Left forelimb (tissue), 1 donor: ENCODE measurements at regions not wholly inside any gene's neighbourhood (a gene's known extent, or its start where the extent isn't known, plus 50 kb on each side); places are given as distances from the start of the nearest gene placed in this dataset.
"Not testable (repeated sequence)": the region's sequence is repeated elsewhere in the genome, so short reads cannot be mapped to it uniquely, and the experiment has no call there.

Experiments used
- DNase-seq: peaks from one replicate; pipeline ENCODE4 v3.0.0-alpha.2; 2018; ENCODE audit warnings: low spot score

DNA sequence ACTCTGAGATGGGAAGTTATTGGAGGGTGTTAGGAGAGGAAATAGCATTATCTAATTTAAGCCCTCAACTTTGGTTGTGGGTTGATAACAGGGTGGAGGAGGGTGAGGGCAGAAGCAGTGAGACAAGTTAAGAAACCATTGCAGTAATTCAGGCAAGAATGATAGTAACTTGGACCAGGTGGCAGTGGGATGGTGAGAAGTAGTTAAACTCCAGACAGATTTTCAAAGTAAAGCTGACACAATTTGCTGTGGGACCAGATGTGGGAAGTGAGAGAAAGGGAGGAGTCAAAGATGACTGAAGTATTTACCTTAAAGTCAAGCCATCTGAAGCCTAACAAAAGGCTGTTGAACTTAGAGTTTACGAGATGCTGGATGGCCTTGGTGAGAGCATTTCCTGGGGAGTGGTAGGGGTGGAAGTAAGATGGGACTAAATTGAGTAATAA is 163.2 kb upstream of the KLF7 start:
- DNase-seq, result no peak

DNA sequence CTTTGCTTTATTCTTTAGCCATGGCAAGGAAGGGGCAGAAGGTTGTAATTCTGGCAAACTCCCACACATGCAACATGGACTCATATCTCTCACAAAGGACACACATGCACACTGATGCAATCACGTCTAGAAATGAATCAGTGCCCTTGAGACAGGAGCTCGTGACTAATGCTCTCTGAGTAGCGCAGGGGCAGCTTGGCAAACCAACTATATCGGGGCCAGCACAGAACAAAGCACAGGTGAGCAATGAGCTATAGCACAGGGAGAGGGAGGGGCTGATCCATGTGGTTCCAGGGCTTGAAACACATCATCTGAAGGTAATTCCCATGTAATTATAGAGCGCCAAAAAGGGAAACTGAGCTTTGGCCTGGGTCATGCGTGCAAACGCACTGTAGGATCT is 165.2 kb upstream of the KLF7 start:
- no peak for DNase-seq

DNA sequence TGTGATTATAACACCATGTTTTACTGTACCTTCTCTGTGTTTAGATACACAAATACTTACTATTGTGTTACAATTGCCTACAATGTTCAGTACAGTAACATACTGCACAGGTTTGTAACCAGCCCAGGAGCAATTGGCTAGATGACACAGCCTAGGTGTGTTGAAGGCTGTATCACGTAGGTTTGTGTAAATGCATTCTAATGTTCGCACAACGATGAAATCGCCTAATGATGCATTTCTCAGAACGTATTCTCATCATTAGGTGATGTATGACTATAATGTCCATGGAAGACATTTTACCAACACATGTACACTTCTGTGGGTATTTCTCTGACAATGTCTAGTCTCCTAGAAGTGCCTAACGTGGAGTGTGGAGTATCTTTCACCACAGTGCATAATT is 165.9 kb upstream of the KLF7 start:
- DNase-seq, result no peak

DNA sequence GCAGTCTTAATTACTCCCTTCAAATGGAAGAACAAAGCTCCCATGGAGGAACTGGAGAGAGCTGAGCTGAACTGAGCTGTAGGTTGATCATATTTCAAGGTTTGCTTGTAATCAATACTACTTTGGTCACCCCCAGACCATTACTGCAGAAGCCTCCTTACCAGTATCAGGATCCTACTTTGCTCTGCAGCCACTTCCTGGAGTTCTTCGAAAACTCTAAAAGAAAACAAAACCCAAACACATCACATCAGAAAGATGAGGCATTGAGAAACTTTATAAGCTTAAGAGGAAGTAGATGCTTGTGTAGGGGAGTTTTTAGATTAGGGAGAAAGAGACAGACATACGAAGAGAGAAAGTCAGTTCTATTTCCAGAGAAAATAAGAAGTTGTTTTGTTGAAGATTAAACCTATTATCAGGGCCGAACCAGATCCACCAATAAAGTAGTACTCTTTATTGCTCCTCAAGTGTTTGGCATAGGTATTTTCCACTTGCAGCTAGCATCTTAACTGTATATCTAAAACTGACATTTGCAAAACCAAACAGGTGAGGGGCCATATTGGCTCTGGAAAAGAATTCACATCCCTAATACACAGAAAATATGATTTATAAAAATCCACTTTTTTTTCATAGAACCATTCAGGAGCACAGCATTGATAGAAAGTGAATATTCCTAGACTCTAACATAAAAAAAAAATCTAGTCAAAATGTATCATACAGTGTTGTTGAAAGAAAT is 166.9 kb upstream of the KLF7 start:
- no peak for DNase-seq

DNA sequence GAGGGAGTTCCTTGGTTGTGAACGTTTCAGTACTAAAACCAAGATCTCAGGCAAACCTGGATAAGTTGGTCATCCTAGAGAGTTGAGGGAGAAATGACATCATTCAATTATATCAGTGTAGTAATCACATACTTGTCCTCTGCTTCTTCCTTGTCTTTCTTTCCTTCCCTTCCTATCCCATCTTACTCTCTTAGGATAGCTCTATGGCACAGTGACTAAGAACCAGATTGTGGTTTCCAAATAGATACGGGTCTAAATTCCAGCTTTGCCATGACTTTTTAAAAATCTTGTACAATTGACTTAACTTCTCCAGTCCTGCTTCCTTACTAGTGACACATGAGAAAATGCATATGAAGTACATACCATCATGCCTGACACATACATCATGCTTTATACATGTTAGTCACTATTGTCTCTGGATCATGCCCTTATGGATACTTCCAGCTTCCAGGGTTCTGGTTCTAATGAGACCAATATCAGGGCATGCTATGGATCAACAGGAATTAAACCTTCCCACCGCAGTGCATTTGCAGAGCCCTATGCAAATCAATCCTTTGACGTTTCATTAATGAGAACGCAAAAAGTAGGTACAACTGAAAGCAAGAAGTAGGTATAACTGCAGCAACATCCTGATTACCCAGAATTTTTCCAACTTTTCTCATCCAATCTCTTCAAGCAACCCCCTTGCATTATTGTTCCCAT is 168.0 kb upstream of the KLF7 start:
- no peak for DNase-seq

DNA sequence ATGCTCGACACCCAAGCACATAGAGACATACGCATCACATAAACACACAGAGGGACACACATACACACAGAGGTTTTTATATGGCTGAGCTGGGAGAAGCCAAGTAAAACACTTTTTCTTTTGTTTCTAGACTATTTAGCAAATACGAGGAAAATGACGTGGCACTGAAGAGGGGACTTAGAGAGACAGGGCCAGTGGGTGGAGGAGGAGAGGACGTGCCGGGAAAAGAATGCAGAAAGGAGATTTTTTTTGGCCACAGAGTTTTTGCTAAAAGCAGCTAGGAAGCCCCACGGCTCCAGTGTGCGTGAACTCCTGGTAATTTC is 168.5 kb upstream of the KLF7 start:
- DNase-seq, result no peak

DNA sequence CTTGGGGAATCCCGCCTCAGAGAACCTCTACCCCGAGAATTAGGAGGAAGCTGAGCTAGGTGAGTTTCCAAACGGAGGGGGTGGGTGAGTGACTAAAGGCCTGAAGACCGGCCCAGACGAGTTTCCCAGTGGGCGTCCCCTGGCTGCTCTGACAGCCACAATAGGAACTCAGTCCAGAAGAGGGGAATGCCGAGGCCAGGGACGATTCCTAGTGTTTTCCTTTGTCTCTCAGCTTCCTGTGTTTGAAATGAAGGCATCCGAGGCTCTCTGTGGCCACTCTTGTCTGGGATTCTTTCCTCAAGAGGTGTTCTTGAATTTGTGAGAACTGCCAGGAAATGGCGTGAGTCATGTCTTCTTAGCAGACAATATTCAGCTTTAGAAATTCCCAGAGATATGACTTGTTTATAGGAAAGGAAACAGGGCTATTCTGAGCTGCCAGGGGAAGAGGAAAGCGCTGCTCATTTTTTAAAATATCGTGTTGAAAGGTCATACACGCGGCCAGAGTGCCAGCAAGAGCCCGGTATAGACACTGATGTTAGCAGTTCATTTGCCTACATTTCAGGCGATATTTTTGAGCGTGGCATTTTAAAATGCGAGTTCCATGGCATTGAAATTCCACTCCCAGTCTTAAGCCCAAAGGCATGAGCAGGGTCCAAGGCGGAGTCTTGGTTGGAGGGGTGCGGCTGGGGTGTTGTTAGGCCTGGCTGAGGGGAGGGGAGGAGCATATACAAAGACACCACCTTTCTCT is 169.1 kb upstream of the KLF7 start:
- DNase-seq, result peak; percentile 79

DNA sequence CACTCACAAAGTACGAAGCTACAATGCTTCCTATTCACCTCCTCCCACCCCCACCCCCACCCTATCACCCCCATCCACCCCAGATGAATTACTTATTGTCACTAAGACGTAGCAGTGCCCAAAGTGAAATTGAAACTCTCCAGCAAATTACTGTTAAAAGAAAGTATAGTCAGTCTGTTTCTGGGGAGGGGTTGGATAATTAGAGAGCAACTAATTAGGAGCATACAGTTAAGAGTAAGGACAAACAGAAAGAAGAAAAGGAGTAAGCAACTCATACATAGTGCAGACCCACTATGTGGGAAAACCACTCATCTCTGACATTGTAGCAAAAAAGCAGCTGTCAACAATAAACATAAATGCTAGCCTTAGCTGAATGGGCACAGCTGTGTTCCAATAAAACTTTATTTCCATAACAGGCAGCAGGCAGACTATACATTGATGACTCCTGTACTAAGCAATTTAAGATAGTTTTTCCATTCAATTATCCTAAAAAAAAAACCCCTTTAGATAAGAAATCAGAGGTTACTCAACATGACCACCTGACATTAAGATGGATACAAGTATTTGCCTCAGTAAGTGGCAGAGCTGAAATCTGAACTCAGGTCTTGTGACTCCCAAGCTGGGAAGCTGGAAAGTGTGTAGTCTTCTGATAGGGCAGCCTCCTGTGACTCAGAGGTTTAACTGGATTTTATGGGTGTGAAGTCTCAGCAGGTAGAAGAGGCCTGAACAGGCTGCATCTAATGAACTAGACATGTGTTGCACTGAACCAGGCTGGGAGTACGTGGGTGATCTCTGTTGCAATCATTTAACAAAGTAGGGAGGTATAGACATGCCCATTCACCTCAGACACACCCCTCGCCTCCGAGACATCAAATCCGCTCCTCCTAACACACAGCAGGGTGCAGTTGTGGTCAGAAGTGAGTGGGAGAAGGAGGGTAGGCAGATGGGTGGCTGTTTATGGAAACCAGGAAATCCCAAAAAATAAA is 171.8 kb upstream of the KLF7 start:
- DNase-seq, result no peak

DNA sequence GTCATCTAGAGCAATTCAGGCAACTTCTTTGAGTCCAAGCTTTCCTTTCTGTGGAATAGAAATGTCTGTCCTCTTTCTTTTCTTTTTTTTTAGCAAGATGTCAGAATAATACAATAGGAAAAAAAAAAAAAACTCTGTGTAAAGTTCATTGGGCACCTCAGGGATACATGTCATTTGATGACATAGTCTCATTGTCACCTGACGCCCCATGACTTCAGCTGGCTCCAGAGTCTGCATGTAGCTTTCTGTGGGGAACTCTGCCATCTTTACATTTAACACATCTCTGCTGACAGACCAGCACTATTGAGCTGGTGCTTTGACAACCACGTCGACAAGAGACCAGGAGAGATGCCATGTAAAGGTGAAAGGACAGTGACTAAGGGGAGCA is 172.5 kb upstream of the KLF7 start:
- DNase-seq, result no peak

DNA sequence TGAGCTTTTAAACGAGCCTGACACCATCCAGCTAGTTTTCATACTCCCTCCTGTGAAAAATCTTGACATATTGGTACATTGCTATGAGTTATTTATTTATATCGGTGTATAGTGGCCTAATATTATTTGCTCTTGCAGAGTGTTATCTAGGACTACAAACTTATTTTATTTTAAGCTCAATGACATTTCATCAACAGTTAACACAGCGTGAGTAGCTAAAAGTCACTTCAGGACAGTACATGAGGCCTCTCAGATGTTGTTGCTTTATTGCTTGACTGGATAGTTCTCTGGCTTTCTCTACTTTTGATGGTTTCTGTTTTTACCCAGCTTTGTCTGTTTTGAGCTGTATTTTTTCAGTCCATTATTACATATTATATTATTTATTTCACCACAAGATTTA is 172.9 kb upstream of the KLF7 start:
- no peak for DNase-seq

DNA sequence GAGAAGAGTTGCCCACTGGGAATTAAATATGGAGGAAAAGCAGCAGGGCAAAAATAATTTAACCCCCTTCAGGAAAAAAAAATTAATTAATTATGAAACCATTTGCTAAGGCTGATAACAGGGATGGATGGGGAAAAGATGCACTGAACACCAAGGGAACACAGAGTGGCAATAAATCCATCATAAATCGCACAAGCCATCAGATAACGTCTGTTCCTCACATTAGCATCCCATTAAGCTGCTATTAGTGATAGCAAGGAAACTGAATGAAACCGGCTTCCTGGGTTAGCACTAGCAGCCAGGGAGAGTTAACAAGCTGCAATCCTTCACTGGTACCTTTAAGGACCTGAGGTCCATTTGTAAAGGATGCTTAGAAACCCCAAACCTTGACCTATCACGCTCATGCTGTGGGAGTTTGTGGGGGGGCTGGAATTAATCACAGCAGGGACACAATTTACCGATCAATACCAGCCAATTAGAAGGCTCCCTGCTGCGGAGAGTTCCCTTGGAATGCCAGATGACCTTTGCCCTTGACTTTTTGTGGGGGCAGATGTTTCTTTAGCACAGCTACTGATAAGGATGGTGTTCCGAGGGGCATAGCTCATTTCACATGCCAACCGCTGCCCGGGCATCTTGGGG is 175.5 kb upstream of the KLF7 start:
- DNase-seq, result no peak

DNA sequence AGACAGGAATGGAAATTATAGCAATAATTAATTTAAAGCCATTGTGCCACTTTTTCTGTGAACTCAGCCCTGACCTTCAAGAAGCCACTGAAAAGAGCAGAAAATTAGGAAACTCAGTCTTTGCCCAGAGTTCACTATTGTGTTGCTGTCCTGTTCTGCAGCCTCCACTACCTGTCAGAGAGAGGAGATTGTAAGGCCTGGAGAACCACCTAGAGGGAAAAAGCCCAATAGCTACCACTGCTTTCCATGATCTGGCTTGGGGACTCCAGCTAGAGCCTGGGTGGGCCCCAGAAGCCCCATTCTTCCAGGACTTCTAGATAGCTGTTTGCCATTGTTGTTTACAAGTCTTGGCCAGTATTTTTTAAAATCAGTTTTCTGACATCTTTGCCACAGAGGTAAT is 176.1 kb upstream of the KLF7 start:
- DNase-seq, result no peak

DNA sequence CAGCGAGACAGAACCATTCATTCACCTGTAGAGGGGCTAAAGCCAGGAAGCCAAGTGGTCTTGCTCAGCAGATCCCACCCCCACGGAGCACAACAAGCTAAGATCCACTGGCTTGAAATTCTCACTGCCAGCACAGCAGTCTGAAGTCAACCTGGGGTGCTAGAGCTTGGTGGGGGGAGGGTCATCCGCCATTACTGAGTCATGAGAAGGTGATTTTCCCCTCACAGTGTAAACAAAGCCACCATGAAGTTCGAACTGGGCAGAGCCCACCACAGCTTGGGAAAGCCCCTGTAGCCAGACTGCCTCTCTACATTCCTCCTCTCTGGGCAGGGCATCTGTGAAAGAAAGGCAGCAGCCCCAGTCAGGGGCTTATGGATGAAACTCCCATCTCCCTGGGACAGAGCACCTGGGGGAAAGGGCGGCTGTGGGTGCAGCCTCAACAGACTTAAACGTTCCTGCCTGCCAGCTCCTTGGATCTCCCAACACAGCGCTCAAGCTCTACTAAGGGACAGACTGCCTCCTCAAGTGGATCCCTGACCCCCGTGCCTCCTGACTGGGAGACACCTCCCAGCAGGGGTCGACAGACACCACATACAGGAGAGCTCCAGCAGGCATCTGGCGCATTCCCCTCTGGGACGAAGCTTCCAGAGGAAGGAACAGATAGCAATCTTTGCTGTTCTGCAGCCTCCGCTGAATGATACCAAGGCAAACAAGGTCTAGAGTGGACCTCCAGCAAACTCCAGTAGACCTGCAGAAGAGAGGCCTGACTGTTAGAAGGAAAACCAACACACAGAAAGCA is 179.0 kb upstream of the KLF7 start:
- not testable (repeated sequence) for DNase-seq

DNA sequence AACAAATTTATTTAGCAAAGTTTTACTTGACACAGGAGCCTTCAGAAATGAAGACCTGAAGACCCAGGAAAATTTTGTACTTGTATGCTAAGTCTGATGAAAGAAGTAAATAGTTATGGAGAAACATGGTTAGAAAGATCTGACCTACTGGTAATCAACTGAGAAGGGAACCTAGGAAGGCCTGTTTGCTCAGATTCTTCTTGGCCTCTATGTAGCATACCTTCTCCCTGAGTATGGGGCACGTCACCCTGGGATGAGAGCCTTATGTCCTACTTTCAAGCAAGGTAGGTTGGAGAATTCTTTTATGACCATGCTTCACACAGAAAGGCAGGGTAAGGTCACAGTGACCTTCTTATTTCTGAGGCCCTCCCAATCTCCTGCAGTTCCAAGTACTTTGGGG is 178.6 kb upstream of the CREB1 start:
- DNase-seq, result no peak

DNA sequence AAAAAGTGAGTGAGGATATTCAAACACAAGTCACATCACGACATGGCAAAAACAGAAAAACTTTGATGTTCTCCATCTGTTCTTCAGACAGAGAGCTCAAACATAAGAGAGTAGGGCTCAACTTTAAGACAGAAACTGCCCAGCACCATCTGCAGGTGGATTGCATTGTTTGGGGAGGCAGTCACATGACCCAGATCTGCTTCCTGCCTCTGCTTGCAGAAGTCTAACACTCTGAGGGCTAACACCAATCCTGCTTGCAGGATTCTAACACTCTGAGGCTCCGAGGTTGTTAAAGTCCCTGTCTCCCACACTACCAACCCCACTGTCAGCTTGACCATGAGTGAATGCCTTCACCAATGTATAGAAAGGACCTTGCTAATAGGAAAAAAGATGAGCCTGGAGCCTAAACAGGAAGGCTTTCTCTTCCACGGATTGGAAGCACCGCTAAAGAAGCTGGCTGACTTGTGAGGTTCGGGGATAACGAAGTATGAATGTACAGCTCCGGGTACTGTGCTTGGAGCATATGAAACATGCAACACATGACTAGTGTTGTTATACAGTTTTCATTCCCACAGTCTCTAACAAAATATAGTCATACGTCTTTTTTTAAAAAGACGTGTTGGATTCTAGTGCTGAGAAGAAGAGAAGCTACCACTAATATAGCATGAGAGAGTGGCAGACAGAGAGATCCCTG is 176.6 kb upstream of the CREB1 start:
- DNase-seq, result no peak

DNA sequence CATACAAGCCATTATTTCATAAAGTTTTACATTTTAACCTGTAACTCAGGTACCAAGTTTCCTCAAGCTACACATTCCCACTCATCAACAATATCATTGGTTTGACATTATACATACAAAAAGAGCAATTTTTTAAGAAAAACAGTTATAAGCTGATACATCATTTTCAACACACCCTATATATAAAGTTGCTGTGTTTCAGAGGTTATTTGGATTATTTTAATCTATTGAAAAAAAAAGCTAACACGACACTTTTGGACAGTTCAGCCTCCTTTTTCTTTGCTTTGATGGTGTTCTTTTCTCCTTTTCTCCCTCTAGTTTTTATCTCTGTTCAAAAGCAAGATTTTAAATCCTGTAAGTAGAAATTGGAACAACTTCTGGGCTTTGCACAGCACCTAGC is 175.9 kb upstream of the CREB1 start:
- no peak for DNase-seq

DNA sequence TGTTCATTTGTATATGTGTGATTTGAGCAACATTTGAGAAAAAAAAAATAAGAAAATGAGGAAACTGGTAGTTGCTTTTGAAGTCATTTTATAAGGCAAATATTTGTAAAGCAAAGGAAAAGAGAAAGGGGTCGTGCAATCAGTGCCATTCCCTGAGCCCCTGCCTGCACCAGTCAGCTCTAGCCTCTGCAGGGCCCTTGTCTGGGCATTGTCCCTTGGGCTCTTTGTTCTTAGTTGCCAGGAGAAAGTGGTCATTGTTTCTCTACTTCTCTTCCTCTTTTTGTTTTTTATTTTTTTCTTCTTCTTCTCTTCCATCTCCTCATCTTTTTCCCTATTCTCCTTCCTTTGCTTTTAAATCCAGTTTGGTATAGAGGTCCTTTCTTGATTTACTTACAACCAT is 175.3 kb upstream of the CREB1 start:
- no peak for DNase-seq

DNA sequence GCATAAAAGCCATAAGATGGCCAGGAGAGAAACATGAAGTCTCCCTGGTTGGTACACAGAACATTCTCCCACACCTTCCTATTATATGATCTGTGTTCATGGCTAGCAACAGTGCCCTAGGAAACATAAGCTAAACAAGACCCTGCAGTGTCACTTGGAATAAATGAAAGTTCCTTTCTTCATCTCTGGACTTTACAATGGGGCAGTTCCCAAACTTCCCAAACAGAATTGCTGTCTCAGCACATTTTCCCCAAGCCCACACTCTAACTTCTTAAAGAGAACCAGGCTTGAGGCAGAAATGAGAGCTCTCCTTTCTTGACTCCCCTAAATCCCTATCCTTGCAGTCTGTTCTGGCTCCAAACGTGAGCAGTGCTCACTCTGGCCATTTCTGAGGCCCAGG is 173.2 kb upstream of the CREB1 start:
- DNase-seq, result no peak

DNA sequence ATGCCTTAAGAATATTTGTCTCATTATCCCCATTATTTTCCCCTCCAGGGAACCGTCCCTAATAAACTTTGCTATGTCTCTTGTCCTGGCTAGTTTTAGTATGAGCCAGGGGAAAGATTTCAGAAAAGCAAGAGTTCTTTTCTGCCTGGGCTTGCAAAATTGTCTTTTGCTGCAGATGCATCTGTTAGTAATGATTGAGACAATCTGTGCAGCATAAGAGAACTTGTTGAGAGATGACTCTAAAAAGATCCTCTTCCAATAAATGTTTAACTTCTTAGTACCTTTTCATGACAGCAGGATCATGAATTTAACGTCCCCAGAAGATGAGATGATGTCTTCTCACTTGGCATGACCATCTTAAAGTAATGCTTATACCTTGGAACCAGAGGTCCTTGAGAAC is 172.5 kb upstream of the CREB1 start:
- DNase-seq, result no peak

DNA sequence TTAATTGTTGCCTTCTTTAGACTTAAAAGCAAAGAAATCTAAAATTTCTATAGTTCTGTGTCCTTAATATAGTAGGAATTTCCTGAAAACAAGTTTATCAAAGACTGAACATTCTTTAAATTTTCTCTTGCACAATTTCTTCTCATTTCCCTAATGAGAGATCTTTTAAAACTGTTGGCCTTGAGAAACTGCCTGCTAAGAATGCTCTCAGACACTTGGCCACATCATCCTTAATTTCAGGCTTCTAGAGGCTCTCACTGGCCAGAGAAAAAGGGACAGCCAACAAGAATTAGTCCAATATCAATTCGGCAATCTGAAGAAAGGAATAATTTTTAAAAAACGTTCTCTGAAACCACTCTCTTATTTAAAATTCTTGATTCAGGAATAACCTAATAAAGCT is 167.0 kb upstream of the CREB1 start:
- no peak for DNase-seq
